ENCODE measurements at regions not wholly inside any gene's neighbourhood (a gene's known extent, or its start where the extent isn't known, plus 50 kb on each side); places are given as distances from the start of the nearest gene placed in this dataset.

- TF ChIP-seq KDM2B (CRISPR knock-in tag; IDR thresholded peaks at IDR 0.05) (no peak), ARHGAP35 (IDR thresholded peaks at IDR 0.05; ENCODE audit: partially characterized antibody) (no peak), MED1 (CRISPR knock-in tag; IDR thresholded peaks at IDR 0.05; ENCODE audit: borderline replicate concordance) (no peak), ZKSCAN1 (IDR thresholded peaks at IDR 0.05; ENCODE audit: low read depth, low read length) (no peak), SOX6 (IDR thresholded peaks at IDR 0.05) (peak; percentile 92), ATF6 (CRISPR knock-in tag; IDR thresholded peaks at IDR 0.05) (no peak), TBL1XR1 (IDR thresholded peaks at IDR 0.05; ENCODE audit: low read length in 2 of 2) (peak; percentile 69 to 96; a peak in 3 of 4 replicates), E4F1 (CRISPR knock-in tag; IDR thresholded peaks at IDR 0.05; ENCODE audit: borderline replicate concordance) (no peak), NR2C2 (CRISPR knock-in tag; IDR thresholded peaks at IDR 0.05) (no peak), NR2C2 (tag; IDR thresholded peaks at IDR 0.05) (no peak), NCOR1 (IDR thresholded peaks at IDR 0.05) (peak; percentile 97), CCAR2 (IDR thresholded peaks at IDR 0.05; ENCODE audit: low read depth, low read length) (no peak), FOXK1 (CRISPR knock-in tag; IDR thresholded peaks at IDR 0.05; ENCODE audit: borderline replicate concordance) (no peak), PKNOX1 (IDR thresholded peaks at IDR 0.05) (peak; percentile 73), PRPF4 (IDR thresholded peaks at IDR 0.05; ENCODE audit: insufficient read depth, low read depth, low read length, poor library complexity, severe bottlenecking) (no peak)
- TF ChIP-seq, protein P1, sequence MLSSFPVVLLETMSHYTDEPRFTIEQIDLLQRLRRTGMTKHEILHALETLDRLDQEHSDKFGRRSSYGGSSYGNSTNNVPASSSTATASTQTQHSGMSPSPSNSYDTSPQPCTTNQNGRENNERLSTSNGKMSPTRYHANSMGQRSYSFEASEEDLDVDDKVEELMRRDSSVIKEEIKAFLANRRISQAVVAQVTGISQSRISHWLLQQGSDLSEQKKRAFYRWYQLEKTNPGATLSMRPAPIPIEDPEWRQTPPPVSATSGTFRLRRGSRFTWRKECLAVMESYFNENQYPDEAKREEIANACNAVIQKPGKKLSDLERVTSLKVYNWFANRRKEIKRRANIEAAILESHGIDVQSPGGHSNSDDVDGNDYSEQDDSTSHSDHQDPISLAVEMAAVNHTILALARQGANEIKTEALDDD (IDR thresholded peaks at IDR 0.05): peak; percentile 99
- TF ChIP-seq, protein P2, sequence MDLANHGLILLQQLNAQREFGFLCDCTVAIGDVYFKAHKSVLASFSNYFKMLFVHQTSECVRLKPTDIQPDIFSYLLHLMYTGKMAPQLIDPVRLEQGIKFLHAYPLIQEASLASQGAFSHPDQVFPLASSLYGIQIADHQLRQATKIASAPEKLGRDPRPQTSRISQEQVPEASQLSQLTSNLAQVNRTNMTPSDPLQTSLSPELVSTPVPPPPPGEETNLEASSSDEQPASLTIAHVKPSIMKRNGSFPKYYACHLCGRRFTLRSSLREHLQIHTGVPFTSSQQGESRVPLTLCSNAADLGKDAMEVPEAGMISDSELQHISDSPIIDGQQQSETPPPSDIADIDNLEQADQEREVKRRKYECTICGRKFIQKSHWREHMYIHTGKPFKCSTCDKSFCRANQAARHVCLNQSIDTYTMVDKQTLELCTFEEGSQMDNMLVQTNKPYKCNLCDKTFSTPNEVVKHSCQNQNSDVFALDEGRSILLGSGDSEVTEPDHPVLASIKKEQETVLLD (IDR thresholded peaks at IDR 0.05): peak; percentile 39; the same call in 1 of the 2 replicates
- TF ChIP-seq, protein P3, sequence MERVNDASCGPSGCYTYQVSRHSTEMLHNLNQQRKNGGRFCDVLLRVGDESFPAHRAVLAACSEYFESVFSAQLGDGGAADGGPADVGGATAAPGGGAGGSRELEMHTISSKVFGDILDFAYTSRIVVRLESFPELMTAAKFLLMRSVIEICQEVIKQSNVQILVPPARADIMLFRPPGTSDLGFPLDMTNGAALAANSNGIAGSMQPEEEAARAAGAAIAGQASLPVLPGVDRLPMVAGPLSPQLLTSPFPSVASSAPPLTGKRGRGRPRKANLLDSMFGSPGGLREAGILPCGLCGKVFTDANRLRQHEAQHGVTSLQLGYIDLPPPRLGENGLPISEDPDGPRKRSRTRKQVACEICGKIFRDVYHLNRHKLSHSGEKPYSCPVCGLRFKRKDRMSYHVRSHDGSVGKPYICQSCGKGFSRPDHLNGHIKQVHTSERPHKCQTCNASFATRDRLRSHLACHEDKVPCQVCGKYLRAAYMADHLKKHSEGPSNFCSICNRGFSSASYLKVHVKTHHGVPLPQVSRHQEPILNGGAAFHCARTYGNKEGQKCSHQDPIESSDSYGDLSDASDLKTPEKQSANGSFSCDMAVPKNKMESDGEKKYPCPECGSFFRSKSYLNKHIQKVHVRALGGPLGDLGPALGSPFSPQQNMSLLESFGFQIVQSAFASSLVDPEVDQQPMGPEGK (CRISPR knock-in tag; IDR thresholded peaks at IDR 0.05; ENCODE audit: borderline replicate concordance): no peak
These were observed 129.3 kb upstream of the EPB41L4A start (continued) for GRCh38 chr5:112548246-112548881.
